ENCODE measurements at regions not wholly inside any gene's neighbourhood (a gene's known extent, or its start where the extent isn't known, plus 50 kb on each side); places are given as distances from the start of the nearest gene placed in this dataset.

- Histone ChIP-seq H3K27me3 (no peaks in the 10 kb centered on the region), H3K36me3 (no peaks in the 10 kb centered on the region), H3K9me3 (no peaks in the 10 kb centered on the region), H3K4me3 (no peak overlapping the region), H3K4me1 (no peaks in the 10 kb centered on the region), H3K27ac (no peak overlapping the region)
- no peak for DNase-seq
- TF ChIP-seq POLR2A (IDR thresholded peaks at IDR 0.05) (no peak), CTCF (IDR thresholded peaks at IDR 0.05) (no peak)
These were observed 205.3 kb upstream of the PRICKLE1 start for GRCh38 chr12:42794806-42795205.

GRCh38 chr12:42793166-42793565, 203.6 kb upstream of the PRICKLE1 start:
- TF ChIP-seq POLR2A (IDR thresholded peaks at IDR 0.05) (no peak), CTCF (IDR thresholded peaks at IDR 0.05) (no peak)
- Histone ChIP-seq H3K36me3 (no peaks in the 10 kb centered on the region), H3K27me3 (no peaks in the 10 kb centered on the region), H3K27ac (no peak overlapping the region), H3K4me1 (no peaks in the 10 kb centered on the region), H3K4me3 (no peak overlapping the region), H3K9me3 (no peaks in the 10 kb centered on the region)
- DNase-seq = no peak

GRCh38 chr12:42792265-42792664, 202.7 kb upstream of the PRICKLE1 start:
- no peak overlapping the region for H3K4me3 ChIP-seq
- H3K9me3 ChIP-seq = no peaks in the 10 kb centered on the region
- TF ChIP-seq POLR2A (IDR thresholded peaks at IDR 0.05) (no peak), CTCF (IDR thresholded peaks at IDR 0.05) (no peak)
- H3K36me3 ChIP-seq = no peaks in the 10 kb centered on the region
- no peaks in the 10 kb centered on the region for H3K4me1 ChIP-seq
- DNase-seq = no peak
- H3K27ac ChIP-seq = no peak overlapping the region
- no peaks in the 10 kb centered on the region for H3K27me3 ChIP-seq

GRCh38 chr12:42791399-42791798, 201.9 kb upstream of the PRICKLE1 start:
- no peaks in the 10 kb centered on the region for H3K36me3 ChIP-seq
- no peak overlapping the region for H3K27ac ChIP-seq
- DNase-seq = no peak
- TF ChIP-seq POLR2A (IDR thresholded peaks at IDR 0.05) (no peak), CTCF (IDR thresholded peaks at IDR 0.05) (no peak)
- no peaks in the 10 kb centered on the region for H3K27me3 ChIP-seq
- no peaks in the 10 kb centered on the region for H3K9me3 ChIP-seq
- no peaks in the 10 kb centered on the region for H3K4me1 ChIP-seq
- H3K4me3 ChIP-seq = no peak overlapping the region

GRCh38 chr12:42790761-42791151, 201.2 kb upstream of the PRICKLE1 start:
- Histone ChIP-seq H3K9me3 (no peaks in the 10 kb centered on the region), H3K27me3 (no peaks in the 10 kb centered on the region), H3K27ac (no peak overlapping the region), H3K36me3 (no peaks in the 10 kb centered on the region), H3K4me3 (no peak overlapping the region), H3K4me1 (no peaks in the 10 kb centered on the region)
- TF ChIP-seq POLR2A (IDR thresholded peaks at IDR 0.05) = no peak
- no peak for TF ChIP-seq CTCF (IDR thresholded peaks at IDR 0.05)
- no peak for DNase-seq

Data from Peyer's patch (tissue), 4 donors.